K562 (cell line): ENCODE measurements at regions not wholly inside any gene's neighbourhood (a gene's known extent, or its start where the extent isn't known, plus 50 kb on each side); places are given as distances from the start of the nearest gene placed in this dataset.

Experiments used
- ADNP ChIP-seq: fragments of 200-800 bp; sonication (Bioruptor generic); IDR thresholded peaks from 2 replicates; pipeline ENCODE4 v1.6.1; 2016; ENCODE audit warnings: missing genetic modification characterization, missing compliant biosample characterization
- BHLHE40 ChIP-seq: IDR thresholded peaks from 2 replicates; pipeline ENCODE4 v1.6.1; 2011; ENCODE audit warnings: low read length, improper control_type of control experiment
- CREBBP ChIP-seq: IDR thresholded peaks from one replicate; pipeline ENCODE4 v1.6.1; 2012; ENCODE audit warnings: low read depth, mild to moderate bottlenecking, control low read depth, inconsistent platforms, low read length
- FOXP1 ChIP-seq: sonication (generic); formaldehyde crosslinking; IDR thresholded peaks from 2 replicates; pipeline ENCODE4 v1.8.0; 2022; ENCODE audit warnings: mild to moderate bottlenecking, missing genetic modification reagents
- HCFC1 ChIP-seq: IDR thresholded peaks from 2 replicates; pipeline ENCODE4 v1.6.1; 2012; ENCODE audit warnings: low read depth, low read length, improper control_type of control experiment
- HLTF ChIP-seq: fragments of 450-650 bp; IDR thresholded peaks from 2 replicates; pipeline ENCODE4 v1.6.1; 2016
- MAFG ChIP-seq: fragments of 450-650 bp; conservative IDR thresholded peaks from 2 replicates; pipeline ENCODE4 v1.6.1; 2016; ENCODE audit warnings: missing genetic modification characterization, missing compliant biosample characterization
- NFYB ChIP-seq: IDR thresholded peaks from 2 replicates; pipeline ENCODE4 v1.6.1; 2011; ENCODE audit warnings: mild to moderate bottlenecking, moderate library complexity; ENCODE audit not compliant: insufficient read length; ENCODE audit errors: extremely low read depth
- POLR2B ChIP-seq: fragments of 450-650 bp; IDR thresholded peaks from 2 replicates; pipeline ENCODE4 v1.6.1; 2018; ENCODE audit warnings: low read depth; ENCODE audit not compliant: partially characterized antibody
- POLR2G ChIP-seq: fragments of 200-400 bp; formaldehyde crosslinking; IDR thresholded peaks from 2 replicates; pipeline ENCODE4 v1.6.1; 2017; ENCODE audit warnings: low read depth, mild to moderate bottlenecking, antibody characterized with exemption, low read length, moderate library complexity
- POLR3A ChIP-seq: IDR thresholded peaks from 2 replicates; pipeline ENCODE4 v1.6.1; 2011; ENCODE audit warnings: borderline replicate concordance, mild to moderate bottlenecking, moderate library complexity; ENCODE audit not compliant: insufficient read length, insufficient read depth; ENCODE audit errors: extremely low read depth
- RAD21 ChIP-seq, 2 experiments: fragments of 250-450 bp in 1 of 2; fragments of 450-650 bp in 1 of 2; sonication (Bioruptor Pico) in 1 of 2; formaldehyde crosslinking in 1 of 2; IDR thresholded peaks in 1 of 2; conservative IDR thresholded peaks in 1 of 2; 2 replicates each; pipeline versions ENCODE4 v1.4.0 to v1.8.0; 2020 to 2022; ENCODE audit warnings: mild to moderate bottlenecking in 2 of 2, moderate library complexity in 1 of 2
- RBM17 ChIP-seq: fragments of 200-400 bp; formaldehyde crosslinking; IDR thresholded peaks from 2 replicates; pipeline ENCODE4 v1.6.1; 2017; ENCODE audit warnings: low read depth, mild to moderate bottlenecking, low read length, borderline replicate concordance
- XRCC5 ChIP-seq: fragments of 200-400 bp; formaldehyde crosslinking; IDR thresholded peaks from 2 replicates; pipeline ENCODE4 v1.6.1; 2017; ENCODE audit warnings: low read depth, mild to moderate bottlenecking, low read length
- ZC3H4 ChIP-seq: sonication (generic); formaldehyde crosslinking; IDR thresholded peaks from 2 replicates; pipeline ENCODE4 v1.9.0; 2021; ENCODE audit warnings: missing genetic modification reagents, borderline replicate concordance
- ZNF253 ChIP-seq: fragments of 250-450 bp; sonication (Bioruptor Pico); conservative IDR thresholded peaks from 2 replicates; pipeline ENCODE4 v1.6.1; 2021; ENCODE audit warnings: mild to moderate bottlenecking
- TF ChIP-seq, protein P1 (sequence below): sonication (generic); formaldehyde crosslinking; IDR thresholded peaks from 2 replicates; pipeline ENCODE4 v1.8.0; 2022; ENCODE audit warnings: mild to moderate bottlenecking, missing genetic modification reagents, borderline replicate concordance
- TF ChIP-seq, protein P2 (sequence below): sonication (generic); formaldehyde crosslinking; IDR thresholded peaks from 2 replicates; pipeline ENCODE4 v1.8.0; 2022; ENCODE audit warnings: mild to moderate bottlenecking, missing genetic modification reagents

- TF ChIP-seq POLR2B (no peak), XRCC5 (0 out of 2 replicates have a peak, but pooled peaks have one; percentile 31), RAD21 (CRISPR knock-in tag; conservative IDR thresholded peaks at IDR 0.05 in 1 of 2, IDR thresholded peaks at IDR 0.05 in 1 of 2) (peak in 1 of 2 experiments; percentile 19; a peak in 1 of 4 replicates), RBM17 (no peak), CREBBP (no peak), ADNP (no peak), POLR2G (no peak), FOXP1 (CRISPR knock-in tag) (no peak), NFYB (no peak), ZNF253 (no peak), HLTF (no peak), POLR3A (no peak), BHLHE40 (no peak), MAFG (no peak), HCFC1 (no peak), ZC3H4 (CRISPR knock-in tag) (no peak)
- TF ChIP-seq, protein P1, sequence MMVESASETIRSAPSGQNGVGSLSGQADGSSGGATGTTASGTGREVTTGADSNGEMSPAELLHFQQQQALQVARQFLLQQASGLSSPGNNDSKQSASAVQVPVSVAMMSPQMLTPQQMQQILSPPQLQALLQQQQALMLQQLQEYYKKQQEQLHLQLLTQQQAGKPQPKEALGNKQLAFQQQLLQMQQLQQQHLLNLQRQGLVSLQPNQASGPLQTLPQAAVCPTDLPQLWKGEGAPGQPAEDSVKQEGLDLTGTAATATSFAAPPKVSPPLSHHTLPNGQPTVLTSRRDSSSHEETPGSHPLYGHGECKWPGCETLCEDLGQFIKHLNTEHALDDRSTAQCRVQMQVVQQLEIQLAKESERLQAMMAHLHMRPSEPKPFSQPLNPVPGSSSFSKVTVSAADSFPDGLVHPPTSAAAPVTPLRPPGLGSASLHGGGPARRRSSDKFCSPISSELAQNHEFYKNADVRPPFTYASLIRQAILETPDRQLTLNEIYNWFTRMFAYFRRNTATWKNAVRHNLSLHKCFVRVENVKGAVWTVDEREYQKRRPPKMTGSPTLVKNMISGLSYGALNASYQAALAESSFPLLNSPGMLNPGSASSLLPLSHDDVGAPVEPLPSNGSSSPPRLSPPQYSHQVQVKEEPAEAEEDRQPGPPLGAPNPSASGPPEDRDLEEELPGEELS (CRISPR knock-in tag), result no peak
- TF ChIP-seq, protein P2, sequence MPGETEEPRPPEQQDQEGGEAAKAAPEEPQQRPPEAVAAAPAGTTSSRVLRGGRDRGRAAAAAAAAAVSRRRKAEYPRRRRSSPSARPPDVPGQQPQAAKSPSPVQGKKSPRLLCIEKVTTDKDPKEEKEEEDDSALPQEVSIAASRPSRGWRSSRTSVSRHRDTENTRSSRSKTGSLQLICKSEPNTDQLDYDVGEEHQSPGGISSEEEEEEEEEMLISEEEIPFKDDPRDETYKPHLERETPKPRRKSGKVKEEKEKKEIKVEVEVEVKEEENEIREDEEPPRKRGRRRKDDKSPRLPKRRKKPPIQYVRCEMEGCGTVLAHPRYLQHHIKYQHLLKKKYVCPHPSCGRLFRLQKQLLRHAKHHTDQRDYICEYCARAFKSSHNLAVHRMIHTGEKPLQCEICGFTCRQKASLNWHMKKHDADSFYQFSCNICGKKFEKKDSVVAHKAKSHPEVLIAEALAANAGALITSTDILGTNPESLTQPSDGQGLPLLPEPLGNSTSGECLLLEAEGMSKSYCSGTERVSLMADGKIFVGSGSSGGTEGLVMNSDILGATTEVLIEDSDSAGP (CRISPR knock-in tag), result no peak
Observed at GRCh38 chr1:113210248-113210647, 137.2 kb downstream of the LRIG2 start (continued).
